Activated naive CD8-positive, alpha-beta T cell treated with anti-CD3 and anti-CD28 coated beads, Interleukin-2, amount 50 U/mL, for 24 hours (primary cell): ENCODE measurements at regions not wholly inside any gene's neighbourhood (a gene's known extent, or its start where the extent isn't known, plus 50 kb on each side); places are given as distances from the start of the nearest gene placed in this dataset.

Experiments used
- ATAC-seq: fragments of 150-1000 bp; cut with Tn5 transposase; one replicate; pipeline ENCODE4 v1.10.0; 2021
- DNase-seq: peaks from one replicate; pipeline ENCODE4 v3.0.0; 2021
- H3K27ac Mint-ChIP-seq: one replicate; pipeline ENCODE4 v1.8.0; 2021; ENCODE audit warnings: mild to moderate bottlenecking, mixed read lengths
- H3K27me3 Mint-ChIP-seq: one replicate; pipeline ENCODE4 v1.8.0; 2021; ENCODE audit warnings: mixed read lengths
- H3K36me3 Mint-ChIP-seq: one replicate; pipeline ENCODE4 v1.8.0; 2021; ENCODE audit warnings: low read depth, mixed read lengths
- H3K4me1 Mint-ChIP-seq: one replicate; pipeline ENCODE4 v1.8.0; 2021; ENCODE audit warnings: mixed read lengths
- H3K4me3 Mint-ChIP-seq: one replicate; pipeline ENCODE4 v1.8.0; 2021; ENCODE audit warnings: mild to moderate bottlenecking, moderate library complexity, mixed read lengths
- H3K9me3 Mint-ChIP-seq: one replicate; pipeline ENCODE4 v1.8.0; 2021; ENCODE audit warnings: mixed read lengths

DNA sequence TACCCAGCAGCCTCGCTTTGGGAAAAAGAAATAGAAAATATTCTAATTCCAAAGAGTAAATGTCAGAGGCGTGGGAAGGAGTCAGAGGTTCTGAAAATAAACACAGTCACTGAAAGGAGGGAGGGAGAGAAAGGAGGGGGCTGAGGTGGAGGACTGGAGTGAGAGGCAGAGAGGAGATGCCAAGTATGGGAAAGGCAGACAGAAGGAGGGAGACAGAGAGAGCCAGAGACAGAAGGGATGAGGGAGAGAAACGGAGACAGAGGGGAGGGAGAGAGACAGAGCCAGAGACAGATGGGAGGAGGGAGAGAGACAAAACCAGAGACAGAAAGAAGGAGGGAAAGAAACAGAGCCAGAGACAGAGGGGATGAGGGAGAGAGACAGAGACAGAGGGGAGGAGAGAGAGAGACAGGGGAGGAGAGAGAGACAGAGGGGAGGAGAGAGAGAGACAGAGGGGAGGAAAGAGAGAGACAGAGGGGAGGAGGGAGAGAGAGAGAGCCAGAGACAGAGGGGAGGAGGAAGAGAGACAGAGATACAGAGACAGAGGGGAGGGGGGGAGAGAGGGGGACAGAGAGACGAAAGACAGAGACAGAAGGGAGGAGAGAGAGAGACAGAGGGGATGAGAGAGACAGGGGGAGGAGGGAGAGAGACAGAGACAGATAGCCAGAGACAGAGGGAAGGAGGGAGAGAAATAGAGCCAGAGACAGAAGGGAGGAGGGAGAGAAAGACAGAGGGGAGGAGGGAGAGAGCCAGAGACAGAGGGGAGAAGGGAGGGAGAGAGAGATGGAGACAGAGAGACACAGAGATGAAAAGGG lies 525.5 kb downstream of the MATN1 start:
- DNase-seq: no peak
- no peak for ATAC-seq
- no peaks in the 10 kb centered on the region for H3K36me3 Mint-ChIP-seq
- peaks cover 15% of the 10 kb centered on the region for H3K27me3 Mint-ChIP-seq
- H3K27ac Mint-ChIP-seq: no peak overlapping the region
- H3K4me3 Mint-ChIP-seq: no peak overlapping the region
- peaks cover 1% of the 10 kb centered on the region for H3K4me1 Mint-ChIP-seq
- H3K9me3 Mint-ChIP-seq: peaks cover 5% of the 10 kb centered on the region

DNA sequence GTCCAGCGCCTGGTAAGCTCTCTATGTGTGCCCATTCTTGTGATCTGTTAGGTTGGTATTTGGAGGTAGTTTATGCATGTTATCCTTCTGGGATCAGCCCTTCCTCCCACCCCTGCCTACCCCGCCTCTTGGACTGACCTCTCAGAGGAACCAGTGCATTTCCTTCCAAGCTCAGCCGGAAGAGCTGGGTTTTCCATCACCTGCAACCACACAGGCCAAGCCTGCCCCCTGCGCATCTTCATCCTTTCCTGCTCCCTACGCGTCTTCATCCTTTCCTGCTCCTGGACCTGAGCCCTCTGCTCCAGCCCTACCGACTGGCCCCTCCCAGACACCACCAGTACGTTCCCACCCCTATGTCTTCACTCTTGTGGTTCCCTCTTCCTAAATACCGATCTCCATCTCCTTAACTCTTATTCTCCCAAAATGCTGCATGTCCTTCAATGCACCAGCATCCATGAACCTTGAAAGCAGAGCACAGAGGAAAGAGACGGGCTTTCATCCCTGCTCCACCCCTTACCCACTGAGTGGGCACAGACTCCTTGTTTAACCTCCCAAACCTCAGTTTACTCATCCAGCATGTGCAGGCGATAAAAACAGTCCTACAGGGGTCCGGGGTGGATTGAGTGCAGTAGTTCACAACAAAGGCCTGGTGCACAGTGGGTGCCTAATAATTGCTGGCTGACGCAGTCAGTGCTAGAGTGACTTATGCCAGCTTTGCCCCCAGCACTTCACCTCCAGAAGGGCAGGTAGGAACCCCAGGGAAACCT lies 526.3 kb downstream of the MATN1 start:
- Mint-ChIP-seq H3K27ac (no peak overlapping the region), H3K9me3 (peaks cover 5% of the 10 kb centered on the region), H3K27me3 (peaks cover 15% of the 10 kb centered on the region), H3K36me3 (no peaks in the 10 kb centered on the region), H3K4me3 (no peak overlapping the region), H3K4me1 (peaks cover 1% of the 10 kb centered on the region)
- DNase-seq (no peak), ATAC-seq (no peak)

DNA sequence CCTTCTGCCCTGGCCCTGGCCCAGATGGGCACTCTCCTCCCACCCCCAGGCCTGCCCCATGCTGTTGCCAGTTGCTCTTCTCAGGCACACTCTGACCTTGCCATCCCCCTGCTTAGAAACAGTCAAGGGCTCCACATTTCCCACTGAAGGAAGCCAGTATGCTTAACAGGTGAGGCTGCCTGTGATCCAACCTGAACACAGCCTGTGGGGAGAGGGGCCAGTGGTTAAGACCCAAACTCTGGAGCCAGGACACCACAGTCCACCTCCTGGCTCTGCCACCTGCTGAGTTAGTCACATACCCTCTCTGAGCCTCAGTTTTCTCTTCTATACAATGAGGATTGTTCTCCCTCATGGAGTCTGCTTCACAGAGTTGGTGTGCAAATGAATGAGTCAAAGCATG lies 526.9 kb downstream of the MATN1 start:
- H3K36me3 Mint-ChIP-seq: no peaks in the 10 kb centered on the region
- ATAC-seq (no peak), DNase-seq (no peak)
- H3K9me3 Mint-ChIP-seq: peaks cover 5% of the 10 kb centered on the region
- H3K27ac Mint-ChIP-seq: no peak overlapping the region
- H3K4me1 Mint-ChIP-seq: peaks cover 2% of the 10 kb centered on the region
- no peak overlapping the region for H3K4me3 Mint-ChIP-seq
- peaks cover 15% of the 10 kb centered on the region for H3K27me3 Mint-ChIP-seq

DNA sequence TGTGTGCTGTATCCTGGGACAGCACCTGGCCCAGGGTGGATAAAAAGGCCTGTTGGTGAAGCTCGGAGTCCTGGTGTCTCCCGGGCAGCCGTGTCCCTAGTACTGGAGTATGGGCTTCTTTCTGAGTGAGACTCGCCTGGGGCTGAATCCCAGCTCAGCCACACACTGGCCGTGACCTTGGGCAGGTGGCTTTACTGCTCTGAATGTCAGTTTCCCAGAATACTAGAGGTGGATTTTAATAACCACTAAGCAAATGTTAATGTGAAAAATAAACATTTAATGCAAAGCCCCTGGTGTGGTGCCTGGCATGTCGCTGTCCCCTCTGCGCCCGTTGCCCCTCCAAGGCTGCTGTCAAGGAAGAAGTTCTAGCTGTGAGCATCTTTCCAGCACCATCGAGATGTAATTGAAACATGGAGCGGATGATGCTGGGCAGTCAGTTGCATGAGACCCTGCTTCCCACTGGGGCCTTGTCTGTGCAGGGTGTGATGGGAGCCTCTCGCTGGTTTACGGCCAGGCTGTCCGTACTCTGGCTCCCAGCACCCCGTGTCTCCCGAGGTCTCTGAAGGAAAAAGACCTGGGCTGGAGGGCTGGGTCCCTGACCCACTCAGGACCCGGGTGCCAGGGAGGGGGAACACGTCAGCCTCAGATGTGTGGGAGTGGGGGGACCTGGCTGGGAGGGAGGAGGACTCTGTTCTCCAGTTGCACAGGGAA lies 527.8 kb downstream of the MATN1 start:
- DNase-seq (no peak), ATAC-seq (no peak)
- Mint-ChIP-seq H3K9me3 (no peaks in the 10 kb centered on the region), H3K27me3 (peaks cover 15% of the 10 kb centered on the region), H3K36me3 (no peaks in the 10 kb centered on the region), H3K27ac (no peak overlapping the region), H3K4me3 (no peak overlapping the region), H3K4me1 (peaks cover 10% of the 10 kb centered on the region)

DNA sequence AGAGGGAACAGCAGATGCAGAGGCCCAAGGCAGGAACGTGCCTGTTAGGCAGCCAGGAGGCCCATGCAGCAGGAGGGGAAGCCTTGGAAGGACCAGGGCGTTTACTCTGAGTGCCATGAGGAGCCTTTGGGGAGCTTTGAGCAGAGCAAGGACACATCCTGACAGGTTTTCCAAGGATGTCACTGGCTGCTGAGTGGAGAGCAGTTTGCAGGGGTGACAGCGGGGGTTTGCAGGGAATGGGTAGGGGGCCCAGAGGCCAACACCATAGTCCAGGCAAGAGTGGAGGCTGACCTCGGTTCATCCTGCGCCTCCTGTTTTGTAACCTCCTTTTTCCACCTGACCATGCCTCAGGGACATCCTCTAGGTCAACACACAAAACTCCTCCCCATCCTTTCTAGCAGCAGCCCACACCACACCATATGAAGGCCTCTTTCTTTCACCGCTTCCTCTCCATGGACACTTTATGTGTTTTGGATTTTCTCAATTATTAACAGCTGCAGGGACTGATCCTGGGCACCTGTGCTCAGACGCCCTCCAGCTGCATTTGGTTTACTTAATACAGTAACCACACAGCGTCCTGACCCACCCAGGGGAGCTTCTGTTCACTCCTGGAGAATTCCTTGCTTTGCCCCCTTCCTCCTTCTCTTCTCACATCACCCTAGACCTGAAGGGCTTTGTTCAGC lies 528.5 kb downstream of the MATN1 start:
- Mint-ChIP-seq H3K27ac (no peak overlapping the region), H3K27me3 (peaks cover 15% of the 10 kb centered on the region), H3K9me3 (no peaks in the 10 kb centered on the region), H3K4me3 (no peak overlapping the region), H3K36me3 (no peaks in the 10 kb centered on the region), H3K4me1 (peaks cover 11% of the 10 kb centered on the region)
- DNase-seq (no peak), ATAC-seq (no peak)

DNA sequence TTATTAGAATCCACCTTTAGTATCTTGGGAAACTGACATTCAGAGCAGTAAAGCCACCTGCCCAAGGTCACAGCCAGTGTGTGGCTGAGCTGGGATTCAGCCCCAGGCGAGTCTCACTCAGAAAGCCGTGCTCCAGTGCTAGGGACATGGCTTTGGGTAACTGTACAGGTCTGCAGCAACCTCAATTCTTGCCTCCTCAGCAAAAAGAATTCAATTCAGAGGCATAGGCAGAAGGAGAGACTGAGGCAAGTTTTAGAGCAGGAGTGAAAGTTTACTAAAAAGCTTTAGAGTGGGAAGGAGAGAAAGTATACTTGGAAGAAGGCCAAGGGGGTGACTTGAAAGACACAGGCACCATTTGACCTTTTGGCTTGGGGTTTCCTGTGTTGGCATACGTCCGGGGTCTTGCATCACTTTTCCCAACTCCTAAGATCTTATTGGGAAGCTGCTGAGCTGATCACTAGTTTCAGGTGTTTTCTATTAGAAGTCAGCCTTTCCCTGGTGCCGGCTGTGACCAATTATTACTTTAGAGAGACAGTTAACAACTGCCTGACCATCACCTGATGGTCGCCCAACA lies 529.3 kb downstream of the MATN1 start:
- Mint-ChIP-seq H3K27ac (no peak overlapping the region), H3K27me3 (peaks cover 17% of the 10 kb centered on the region), H3K4me1 (peaks cover 11% of the 10 kb centered on the region), H3K36me3 (no peaks in the 10 kb centered on the region), H3K9me3 (no peaks in the 10 kb centered on the region), H3K4me3 (no peak overlapping the region)
- DNase-seq (no peak), ATAC-seq (no peak)

DNA sequence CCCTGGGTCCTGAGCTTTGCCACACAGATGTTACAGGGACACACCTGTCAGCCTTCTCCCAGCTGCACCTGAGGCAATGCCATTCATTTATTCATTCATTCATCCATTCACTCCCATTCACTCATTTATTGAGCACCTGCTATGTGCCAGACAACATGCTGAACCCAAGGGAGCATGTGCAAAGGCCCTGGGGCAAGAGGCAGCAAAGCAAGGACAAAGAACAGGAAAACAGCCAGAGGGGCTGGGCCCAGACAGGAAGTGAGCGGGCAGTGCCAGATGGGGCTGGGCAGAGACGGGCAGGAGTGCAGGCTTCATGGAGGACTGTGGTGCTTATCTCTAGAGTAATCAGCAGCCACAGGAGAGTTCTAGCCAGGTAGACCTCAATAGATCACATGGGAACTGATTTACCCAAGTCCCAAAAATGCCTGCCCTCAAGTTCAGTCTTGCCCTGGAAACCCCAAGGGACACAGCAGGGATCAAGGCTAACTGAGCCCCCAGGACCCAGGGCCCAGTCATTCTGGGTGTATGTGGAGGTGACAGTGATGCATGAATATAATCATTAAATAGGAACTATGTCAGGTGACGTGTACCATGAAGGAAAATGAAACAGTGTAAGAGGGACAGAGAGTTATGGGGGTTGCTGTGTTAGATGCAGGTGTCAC lies 530.3 kb downstream of the MATN1 start:
- no peak overlapping the region for H3K27ac Mint-ChIP-seq
- no peaks in the 10 kb centered on the region for H3K9me3 Mint-ChIP-seq
- H3K27me3 Mint-ChIP-seq: peaks cover 19% of the 10 kb centered on the region
- peaks cover 11% of the 10 kb centered on the region for H3K4me1 Mint-ChIP-seq
- H3K4me3 Mint-ChIP-seq: no peak overlapping the region
- no peaks in the 10 kb centered on the region for H3K36me3 Mint-ChIP-seq
- DNase-seq: no peak
- no peak for ATAC-seq

DNA sequence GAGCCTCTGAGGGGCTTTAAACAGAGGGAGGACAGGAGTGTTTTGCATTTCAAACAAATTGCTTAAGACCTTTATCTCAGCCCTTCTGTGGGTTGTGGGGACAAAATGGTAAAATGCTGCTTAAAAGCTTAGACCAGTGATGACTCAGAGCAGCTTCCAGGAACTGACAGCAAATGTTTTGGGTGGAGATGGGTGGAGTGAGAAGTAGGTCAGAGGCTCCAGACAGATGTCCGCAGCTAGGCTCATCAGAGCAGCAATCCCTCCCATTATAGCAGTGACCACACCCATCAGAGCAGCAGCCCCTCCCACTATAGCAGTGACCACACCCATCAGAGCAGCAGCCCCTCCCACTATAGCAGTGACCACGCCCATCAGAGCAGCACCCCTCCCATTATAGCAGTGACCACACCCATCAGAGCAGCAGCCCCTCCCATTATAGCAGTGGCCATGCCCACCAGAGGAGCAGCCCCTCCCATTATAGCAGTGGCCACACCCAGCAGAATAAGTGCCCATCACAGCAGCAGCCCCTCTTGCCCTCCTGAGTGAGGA lies 532.2 kb downstream of the MATN1 start:
- H3K36me3 Mint-ChIP-seq: no peaks in the 10 kb centered on the region
- ATAC-seq (peak; percentile 48), DNase-seq (peak; percentile 8)
- no peaks in the 10 kb centered on the region for H3K9me3 Mint-ChIP-seq
- H3K4me1 Mint-ChIP-seq: peaks cover 9% of the 10 kb centered on the region
- no peak overlapping the region for H3K4me3 Mint-ChIP-seq
- H3K27me3 Mint-ChIP-seq: peaks cover 6% of the 10 kb centered on the region
- H3K27ac Mint-ChIP-seq: no peak overlapping the region

DNA sequence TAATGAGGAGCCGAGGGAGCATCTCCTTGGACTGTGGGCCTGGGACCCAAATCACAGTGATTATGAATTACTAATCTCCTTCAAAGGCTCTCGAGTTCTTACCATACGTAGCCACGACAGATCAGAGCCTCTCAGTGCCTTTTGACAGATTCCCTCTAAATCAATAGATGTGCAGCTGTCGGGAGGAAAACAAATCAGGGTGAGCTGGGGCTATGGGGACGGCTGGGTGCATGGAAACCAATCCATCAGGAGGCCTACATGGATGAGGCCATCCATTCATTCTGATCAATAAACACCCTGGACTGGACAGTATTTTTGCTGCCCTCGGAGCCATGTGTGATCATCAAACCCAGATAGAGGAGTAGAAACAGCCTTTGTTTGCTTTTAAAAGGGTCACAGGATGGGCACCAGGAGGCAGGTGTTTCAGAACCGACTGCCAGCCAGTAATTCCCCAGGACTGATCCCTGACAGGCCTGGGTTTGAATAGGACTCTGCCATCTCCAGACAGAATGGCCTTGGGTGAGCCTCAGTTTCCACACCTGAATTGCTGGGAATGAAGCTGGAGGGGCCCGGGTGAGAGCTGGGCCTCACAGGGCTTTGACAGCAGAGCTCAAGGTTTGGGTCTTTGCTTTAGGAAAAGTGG lies 532.8 kb downstream of the MATN1 start:
- DNase-seq (no peak), ATAC-seq (no peak)
- no peaks in the 10 kb centered on the region for H3K36me3 Mint-ChIP-seq
- H3K27me3 Mint-ChIP-seq: peaks cover 6% of the 10 kb centered on the region
- no peak overlapping the region for H3K27ac Mint-ChIP-seq
- no peak overlapping the region for H3K4me3 Mint-ChIP-seq
- peaks cover 9% of the 10 kb centered on the region for H3K4me1 Mint-ChIP-seq
- no peaks in the 10 kb centered on the region for H3K9me3 Mint-ChIP-seq

DNA sequence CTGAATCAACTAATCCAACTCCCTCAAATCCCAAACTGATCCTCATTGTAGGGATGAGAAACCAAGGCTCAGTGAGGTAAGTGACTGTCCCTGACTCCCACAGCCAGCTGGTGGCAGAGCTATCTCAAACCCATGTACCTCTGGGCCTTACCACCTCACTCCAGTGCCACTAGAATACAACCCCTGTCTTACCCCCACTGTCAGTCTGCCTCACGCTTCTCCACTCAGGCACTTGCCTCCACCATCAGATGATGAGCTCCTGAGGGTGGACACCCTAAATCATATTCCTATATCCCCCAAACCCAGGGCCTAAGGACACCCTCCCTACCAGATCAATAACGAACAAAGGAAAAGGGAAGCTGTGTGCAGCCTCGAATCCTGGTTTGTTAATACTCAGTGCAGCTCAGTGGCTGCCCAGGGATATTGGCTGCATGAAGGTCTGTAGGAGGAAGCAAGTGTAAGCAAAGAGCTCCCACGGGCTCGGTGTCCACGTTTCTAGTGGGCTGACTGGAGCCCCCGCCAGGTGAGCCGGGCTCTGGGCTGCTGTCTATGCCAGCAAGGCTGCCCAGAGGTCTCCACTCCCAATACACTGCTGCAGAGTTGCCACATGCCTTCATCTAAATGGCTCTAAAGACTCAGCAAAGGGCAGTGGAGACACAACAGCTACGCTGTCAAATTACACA lies 533.4 kb downstream of the MATN1 start:
- Mint-ChIP-seq H3K27ac (no peak overlapping the region), H3K4me3 (no peak overlapping the region), H3K9me3 (no peaks in the 10 kb centered on the region), H3K4me1 (peaks cover 9% of the 10 kb centered on the region), H3K36me3 (no peaks in the 10 kb centered on the region), H3K27me3 (peaks cover 6% of the 10 kb centered on the region)
- DNase-seq: no peak
- ATAC-seq: no peak

DNA sequence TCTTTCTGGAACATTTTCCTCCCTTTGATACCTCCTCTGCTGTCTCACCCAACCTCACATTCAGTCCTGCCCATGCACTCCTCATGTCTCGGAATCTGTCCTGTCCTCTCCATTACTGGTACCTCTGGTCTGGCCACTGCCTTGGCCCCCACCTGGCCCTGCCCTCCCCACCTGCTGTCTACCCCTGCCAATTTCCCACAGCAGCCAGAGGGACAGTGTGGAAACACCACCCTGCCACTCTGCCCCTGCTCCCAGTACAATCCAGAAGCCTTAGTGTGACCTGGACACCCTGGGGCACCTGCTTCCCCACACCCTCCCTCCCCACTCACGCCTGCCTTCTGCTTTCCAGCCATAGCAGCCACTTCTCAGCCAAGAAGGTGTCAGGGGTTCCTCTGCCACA lies 534.4 kb downstream of the MATN1 start:
- no peaks in the 10 kb centered on the region for H3K36me3 Mint-ChIP-seq
- H3K4me3 Mint-ChIP-seq: no peak overlapping the region
- H3K27ac Mint-ChIP-seq: no peak overlapping the region
- no peak for DNase-seq
- H3K9me3 Mint-ChIP-seq: no peaks in the 10 kb centered on the region
- ATAC-seq: no peak
- peaks cover 9% of the 10 kb centered on the region for H3K4me1 Mint-ChIP-seq
- peaks cover 6% of the 10 kb centered on the region for H3K27me3 Mint-ChIP-seq

DNA sequence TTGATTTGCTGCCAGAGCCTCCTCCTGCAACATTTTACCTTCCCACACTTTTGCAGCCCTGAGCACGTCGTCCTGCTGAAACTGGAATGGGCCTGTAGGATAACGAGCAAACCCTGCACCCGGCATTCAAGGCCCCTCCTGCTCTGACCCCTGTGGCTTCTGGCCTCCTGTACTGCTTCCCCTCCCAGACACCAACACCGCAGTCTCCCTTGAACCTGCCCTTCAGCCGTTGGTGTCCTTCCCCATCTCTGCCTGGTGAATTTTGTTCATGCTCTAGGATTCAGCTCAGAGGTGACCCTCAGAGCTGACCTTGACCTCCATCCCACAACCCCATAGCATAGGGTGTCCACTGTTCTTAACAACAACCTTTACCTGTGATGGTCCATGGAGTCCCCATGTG lies 535.1 kb downstream of the MATN1 start:
- no peaks in the 10 kb centered on the region for H3K9me3 Mint-ChIP-seq
- H3K27ac Mint-ChIP-seq: no peak overlapping the region
- no peak for ATAC-seq
- no peaks in the 10 kb centered on the region for H3K36me3 Mint-ChIP-seq
- peaks cover 9% of the 10 kb centered on the region for H3K4me1 Mint-ChIP-seq
- H3K4me3 Mint-ChIP-seq: no peak overlapping the region
- DNase-seq: no peak
- H3K27me3 Mint-ChIP-seq: peaks cover 6% of the 10 kb centered on the region
